ENCODE measurements at regions not wholly inside any gene's neighbourhood (a gene's known extent, or its start where the extent isn't known, plus 50 kb on each side); places are given as distances from the start of the nearest gene placed in this dataset.

- Mint-ChIP-seq H3K4me3 (no peak overlapping the region), H3K4me1 (no peaks in the 10 kb centered on the region), H3K27ac (no peak overlapping the region), H3K27me3 (no peaks in the 10 kb centered on the region), H3K9me3 (ENCODE audit: insufficient read depth) (peaks cover 3% of the 10 kb centered on the region)
- Histone ChIP-seq H3K36me3 (replicated peaks in 1 of 2; ENCODE audit: control extremely low read depth in 1 of 2, control insufficient read depth in 1 of 2, extremely low read depth in 1 of 2, insufficient read depth in 2 of 2, low read length in 1 of 2) (no peaks in the 10 kb centered on the region), H3K4me1 (ENCODE audit: control insufficient read depth in 2 of 2, insufficient read depth in 2 of 2, low read length in 2 of 2) (no peaks in the 10 kb centered on the region), H2AFZ (ENCODE audit: insufficient read depth, low read depth, low read length, poor library complexity, severe bottlenecking) (no peak overlapping the region), H3K4me3 (ENCODE audit: control extremely low read depth in 1 of 5, extremely low read depth in 1 of 5, insufficient read depth in 1 of 5, low read depth in 2 of 5, low read length in 4 of 5) (no peak overlapping the region), H3K4me2 (replicated peaks; ENCODE audit: low read depth, low read length, poor library complexity, severe bottlenecking) (no peak overlapping the region), H3K27me3 (replicated peaks in 1 of 4; ENCODE audit: control extremely low read depth in 1 of 4, control insufficient read depth in 3 of 4, insufficient read depth in 4 of 4, low read length in 3 of 4) (no peaks in the 10 kb centered on the region), H4K20me1 (ENCODE audit: control insufficient read depth, insufficient read depth, low read length, poor library complexity, severe bottlenecking) (no peaks in the 10 kb centered on the region), H3K79me2 (ENCODE audit: control insufficient read depth, insufficient read depth, low read length) (no peaks in the 10 kb centered on the region), H3K9ac (ENCODE audit: low read length) (no peak overlapping the region), H3K9me3 (ENCODE audit: control extremely low read depth in 1 of 3, control insufficient read depth in 2 of 3, insufficient read depth in 1 of 3, low read length in 2 of 3) (peaks cover 0 to 2% (median 0%) of the 10 kb centered on the region in 3 donors), H3K27ac (ENCODE audit: low read length in 2 of 2) (no peak overlapping the region)
- WGBS (ENCODE audit: insufficient coverage) = 84% methylated on average over 2 of the region's 2 CpGs
- DNase-seq = no peak
- ChIA-PET POLR2A (no interaction called here), CTCF (no interaction called here)
- ATAC-seq (ENCODE audit: low read depth) = no peak
- TF ChIP-seq CTCF (IDR thresholded peaks at IDR 0.05) = no peak
- TF ChIP-seq EZH2 (IDR thresholded peaks at IDR 0.05; ENCODE audit: borderline replicate concordance, insufficient read depth, low read depth, low read length, poor library complexity, severe bottlenecking) = no peak
- intact Hi-C loops (cut with micrococcal nuclease) = no loop called here
Measured at GRCh38 chr3:62956411-62956810, 81.2 kb upstream of the CADPS start.

GRCh38 chr3:62961874-62962556 is 86.8 kb upstream of the CADPS start:
- DNase-seq (no peak), ATAC-seq (ENCODE audit: low read depth) (no peak)
- Histone ChIP-seq H3K27me3 (replicated peaks in 1 of 4; ENCODE audit: control extremely low read depth in 1 of 4, control insufficient read depth in 3 of 4, insufficient read depth in 4 of 4, low read length in 3 of 4) (no peaks in the 10 kb centered on the region), H3K36me3 (replicated peaks in 1 of 2; ENCODE audit: control extremely low read depth in 1 of 2, control insufficient read depth in 1 of 2, extremely low read depth in 1 of 2, insufficient read depth in 2 of 2, low read length in 1 of 2) (no peaks in the 10 kb centered on the region), H3K9me3 (ENCODE audit: control extremely low read depth in 1 of 3, control insufficient read depth in 2 of 3, insufficient read depth in 1 of 3, low read length in 2 of 3) (peaks cover 0 to 4% (median 0%) of the 10 kb centered on the region in 3 donors), H3K4me1 (ENCODE audit: control insufficient read depth in 2 of 2, insufficient read depth in 2 of 2, low read length in 2 of 2) (no peaks in the 10 kb centered on the region), H3K9ac (ENCODE audit: low read length) (no peak overlapping the region), H4K20me1 (ENCODE audit: control insufficient read depth, insufficient read depth, low read length, poor library complexity, severe bottlenecking) (no peaks in the 10 kb centered on the region), H3K4me3 (ENCODE audit: control extremely low read depth in 1 of 5, extremely low read depth in 1 of 5, insufficient read depth in 1 of 5, low read depth in 2 of 5, low read length in 4 of 5) (no peak overlapping the region), H3K4me2 (replicated peaks; ENCODE audit: low read depth, low read length, poor library complexity, severe bottlenecking) (no peak overlapping the region), H3K27ac (ENCODE audit: low read length in 2 of 2) (no peak overlapping the region), H3K79me2 (ENCODE audit: control insufficient read depth, insufficient read depth, low read length) (no peaks in the 10 kb centered on the region), H2AFZ (ENCODE audit: insufficient read depth, low read depth, low read length, poor library complexity, severe bottlenecking) (no peak overlapping the region)
- Mint-ChIP-seq H3K27ac (no peak overlapping the region), H3K4me3 (no peak overlapping the region), H3K27me3 (no peaks in the 10 kb centered on the region), H3K4me1 (no peaks in the 10 kb centered on the region), H3K9me3 (ENCODE audit: insufficient read depth) (peaks cover 3% of the 10 kb centered on the region)
- ChIA-PET POLR2A (no interaction called here), CTCF (no interaction called here)
- WGBS (ENCODE audit: insufficient coverage) = 88% methylated on average over 6 of the region's 6 CpGs
- no peak for TF ChIP-seq EZH2 (IDR thresholded peaks at IDR 0.05; ENCODE audit: borderline replicate concordance, insufficient read depth, low read depth, low read length, poor library complexity, severe bottlenecking)
- no peak for TF ChIP-seq CTCF (IDR thresholded peaks at IDR 0.05)
- intact Hi-C loops (cut with micrococcal nuclease) = no loop called here
